H9 (cell line): ENCODE measurements at regions not wholly inside any gene's neighbourhood (a gene's known extent, or its start where the extent isn't known, plus 50 kb on each side); places are given as distances from the start of the nearest gene placed in this dataset.

Experiments
- DNase-seq: peaks from one replicate; pipeline ENCODE4 v3.0.0-alpha.2; 2017
- H2AFZ ChIP-seq: one replicate; pipeline ENCODE4 v1.6.1; 2013; ENCODE audit warnings: mild to moderate bottlenecking, low read length, control low read depth, moderate library complexity
- H2AK5ac ChIP-seq: 2 replicates; pipeline ENCODE4 v1.6.1; 2013; ENCODE audit warnings: low read length, control low read depth, mixed read lengths; ENCODE audit not compliant: insufficient read length
- H2BK120ac ChIP-seq: one replicate; pipeline ENCODE4 v1.6.1; 2013; ENCODE audit warnings: low read depth, mild to moderate bottlenecking, low read length, control low read depth, inconsistent platforms; ENCODE audit not compliant: poor library complexity, severe bottlenecking
- H2BK12ac ChIP-seq: 2 replicates; pipeline ENCODE4 v1.6.1; 2013; ENCODE audit warnings: low read length, control low read depth, mixed read lengths, low read depth; ENCODE audit not compliant: insufficient read length
- H2BK15ac ChIP-seq: 2 replicates; pipeline ENCODE4 v1.6.1; 2013; ENCODE audit warnings: low read depth, low read length, control low read depth
- H2BK20ac ChIP-seq: one replicate; pipeline ENCODE4 v1.6.1; 2013; ENCODE audit warnings: low read depth, mild to moderate bottlenecking, low read length, control low read depth, inconsistent platforms; ENCODE audit not compliant: poor library complexity, severe bottlenecking
- H2BK5ac ChIP-seq: 2 replicates; pipeline ENCODE4 v1.6.1; 2013; ENCODE audit warnings: low read length, control low read depth, mixed read lengths; ENCODE audit not compliant: insufficient read length
- H3K14ac ChIP-seq: 2 replicates; pipeline ENCODE4 v1.6.1; 2013; ENCODE audit warnings: low read length, control low read depth; ENCODE audit not compliant: insufficient read depth
- H3K18ac ChIP-seq: 2 replicates; pipeline ENCODE4 v1.6.1; 2013; ENCODE audit warnings: low read depth, mild to moderate bottlenecking, mixed read lengths, low read length, control low read depth; ENCODE audit not compliant: insufficient read length
- H3K23ac ChIP-seq: 2 replicates; pipeline ENCODE4 v1.6.1; 2013; ENCODE audit warnings: low read length, control low read depth, mixed read lengths, low read depth; ENCODE audit not compliant: insufficient read length
- H3K23me2 ChIP-seq: 2 replicates; pipeline ENCODE4 v1.6.1; 2013; ENCODE audit warnings: low read depth, mild to moderate bottlenecking, mixed read lengths, low read length, control low read depth; ENCODE audit not compliant: insufficient read length, poor library complexity, severe bottlenecking
- H3K27ac ChIP-seq: 2 replicates; pipeline ENCODE4 v1.5.1; 2013; ENCODE audit warnings: low read length, control low read depth, mixed read lengths, low read depth; ENCODE audit not compliant: insufficient read length
- H3K27me3 ChIP-seq: 2 replicates; pipeline ENCODE4 v1.6.1; 2013; ENCODE audit warnings: low read length, control low read depth, inconsistent platforms; ENCODE audit not compliant: insufficient read depth
- H3K4ac ChIP-seq: 2 replicates; pipeline ENCODE4 v1.6.1; 2013; ENCODE audit warnings: low read depth, mild to moderate bottlenecking, control low read depth, inconsistent platforms, low read length, moderate library complexity
- H3K4me1 ChIP-seq: 2 replicates; pipeline ENCODE4 v1.6.1; 2013; ENCODE audit warnings: low read length, control low read depth, inconsistent platforms; ENCODE audit not compliant: insufficient read depth
- H3K4me2 ChIP-seq: 2 replicates; pipeline ENCODE4 v1.6.1; 2013; ENCODE audit warnings: low read length, control low read depth, mixed read lengths; ENCODE audit not compliant: insufficient read length, insufficient read depth
- H3K56ac ChIP-seq: 2 replicates; pipeline ENCODE4 v1.6.1; 2013; ENCODE audit warnings: low read depth, mild to moderate bottlenecking, mixed read lengths, low read length, control low read depth; ENCODE audit not compliant: insufficient read length
- H3K79me1 ChIP-seq: 2 replicates; pipeline ENCODE4 v1.6.1; 2013; ENCODE audit warnings: low read depth, mild to moderate bottlenecking, moderate library complexity, low read length, control low read depth, inconsistent platforms; ENCODE audit not compliant: insufficient read depth, poor library complexity, severe bottlenecking
- H3K79me2 ChIP-seq: 2 replicates; pipeline ENCODE4 v1.6.1; 2013; ENCODE audit warnings: low read length, control low read depth, inconsistent platforms; ENCODE audit not compliant: insufficient read depth
- H3K9ac ChIP-seq: 2 replicates; pipeline ENCODE4 v1.6.1; 2013; ENCODE audit warnings: low read length, control low read depth, mixed read lengths; ENCODE audit not compliant: insufficient read length; ENCODE audit errors: extremely low read depth
- H3K9me3 ChIP-seq: one replicate; pipeline ENCODE4 v1.6.1; 2013; ENCODE audit warnings: low read depth, low read length, inconsistent platforms; ENCODE audit not compliant: control insufficient read depth
- H3T11ph ChIP-seq: one replicate; pipeline ENCODE4 v1.6.1; 2013; ENCODE audit warnings: mild to moderate bottlenecking, low read length, control low read depth, inconsistent platforms
- H4K20me1 ChIP-seq: one replicate; pipeline ENCODE4 v1.6.1; 2013; ENCODE audit not compliant: control insufficient read depth, insufficient read length, insufficient read depth
- H4K5ac ChIP-seq: 2 replicates; pipeline ENCODE4 v1.6.1; 2013; ENCODE audit warnings: low read depth, mild to moderate bottlenecking, mixed read lengths, low read length, control low read depth; ENCODE audit not compliant: insufficient read length
- H4K8ac ChIP-seq: replicated peaks from 2 replicates; pipeline ENCODE4 v1.6.1; 2013; ENCODE audit warnings: low read length, control low read depth, mixed read lengths, low read depth; ENCODE audit not compliant: insufficient read length
- H4K91ac ChIP-seq: 2 replicates; pipeline ENCODE4 v1.6.1; 2013; ENCODE audit warnings: low read depth, mild to moderate bottlenecking, moderate library complexity, mixed read lengths, low read length, control low read depth; ENCODE audit not compliant: insufficient read length
- H3K27ac Mint-ChIP-seq, 3 experiments: 2 replicates in 2 of 3; 3 replicates in 1 of 3; pipeline ENCODE4 v1.8.0; 2020 to 2021; ENCODE audit warnings: mixed read lengths in 3 of 3, mild to moderate bottlenecking in 1 of 3, moderate library complexity in 1 of 3
- H3K27me3 Mint-ChIP-seq: 2 replicates; pipeline ENCODE4 v1.8.0; 2021; ENCODE audit warnings: low read depth, mild to moderate bottlenecking, moderate library complexity, mixed read lengths
- H3K36me3 Mint-ChIP-seq, 3 experiments: 2 replicates in 2 of 3; 3 replicates in 1 of 3; pipeline ENCODE4 v1.8.0; 2020 to 2021; ENCODE audit warnings: low read depth in 3 of 3, mixed read lengths in 3 of 3; ENCODE audit not compliant: insufficient read depth in 1 of 3
- H3K4me1 Mint-ChIP-seq, 2 experiments: 2 replicates each; pipeline ENCODE4 v1.8.0; 2020; ENCODE audit warnings: mixed read lengths in 2 of 2
- H3K4me3 Mint-ChIP-seq, 2 experiments: 2 replicates in 1 of 2; 3 replicates in 1 of 2; pipeline ENCODE4 v1.8.0; 2020 to 2021; ENCODE audit warnings: mild to moderate bottlenecking in 2 of 2, mixed read lengths in 2 of 2, moderate library complexity in 1 of 2
- H3K9me3 Mint-ChIP-seq, 2 experiments: 2 replicates in 1 of 2; 3 replicates in 1 of 2; pipeline ENCODE4 v1.8.0; 2020; ENCODE audit warnings: mild to moderate bottlenecking in 2 of 2, mixed read lengths in 2 of 2, moderate library complexity in 1 of 2
- WGBS: extraction: QIAGEN DNeasy Blood & Tissue Kit; methylation state at CpG from one replicate; pipeline ENCODE4 v1.1.7; 2013; ENCODE audit warnings: missing lambda C conversion rate, low lambda C conversion rate, mixed read lengths; ENCODE audit not compliant: insufficient read length; ENCODE audit errors: extremely low coverage; 5-methylcytosine and 5-hydroxymethylcytosine counted together
- TF ChIP-seq, protein P1 (sequence below): fragments of 200-600 bp; sonication (generic); conservative IDR thresholded peaks from 3 replicates; pipeline ENCODE4 v1.8.0; 2021; ENCODE audit warnings: antibody characterized with exemption, mild to moderate bottlenecking

DNA sequence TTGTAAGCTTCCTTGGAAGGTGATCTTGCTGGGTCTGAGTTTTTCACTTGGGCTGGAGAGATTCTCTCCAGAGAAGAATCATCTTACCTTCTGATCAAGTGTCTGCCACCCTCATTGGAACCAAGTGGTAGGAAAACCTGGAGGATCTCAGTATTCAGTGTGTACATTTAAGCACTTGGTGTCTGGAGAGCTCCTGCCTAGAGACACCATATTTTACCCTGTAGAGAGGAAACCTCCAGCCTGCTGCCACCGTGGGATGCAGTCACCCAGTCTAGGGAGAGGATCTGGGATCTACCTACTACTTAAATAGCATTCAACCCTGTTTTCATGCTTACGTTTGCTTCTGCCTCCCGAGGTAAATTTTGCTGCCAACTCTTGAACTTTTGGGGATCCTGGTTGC is 274.3 kb downstream of the SV2B start:
- Histone ChIP-seq H3K56ac (no peak overlapping the region), H4K91ac (no peak overlapping the region), H3K9ac (no peak overlapping the region), H3K18ac (no peak overlapping the region), H3K79me2 (no peaks in the 10 kb centered on the region), H4K5ac (no peak overlapping the region), H2AFZ (no peak overlapping the region), H3K27me3 (no peaks in the 10 kb centered on the region), H2BK5ac (no peak overlapping the region), H2BK12ac (no peak overlapping the region), H3K4me1 (no peaks in the 10 kb centered on the region), H3K23ac (no peak overlapping the region), H2AK5ac (no peak overlapping the region), H3K27ac (no peak overlapping the region), H2BK120ac (no peak overlapping the region), H2BK20ac (no peak overlapping the region), H3K4ac (no peak overlapping the region), H3K14ac (no peak overlapping the region), H4K20me1 (no peaks in the 10 kb centered on the region), H3K9me3 (no peaks in the 10 kb centered on the region), H3K23me2 (no peaks in the 10 kb centered on the region), H3T11ph (no peak overlapping the region), H3K4me2 (no peak overlapping the region), H4K8ac (no peak overlapping the region), H3K79me1 (no peaks in the 10 kb centered on the region), H2BK15ac (no peak overlapping the region)
- TF ChIP-seq, protein P1, sequence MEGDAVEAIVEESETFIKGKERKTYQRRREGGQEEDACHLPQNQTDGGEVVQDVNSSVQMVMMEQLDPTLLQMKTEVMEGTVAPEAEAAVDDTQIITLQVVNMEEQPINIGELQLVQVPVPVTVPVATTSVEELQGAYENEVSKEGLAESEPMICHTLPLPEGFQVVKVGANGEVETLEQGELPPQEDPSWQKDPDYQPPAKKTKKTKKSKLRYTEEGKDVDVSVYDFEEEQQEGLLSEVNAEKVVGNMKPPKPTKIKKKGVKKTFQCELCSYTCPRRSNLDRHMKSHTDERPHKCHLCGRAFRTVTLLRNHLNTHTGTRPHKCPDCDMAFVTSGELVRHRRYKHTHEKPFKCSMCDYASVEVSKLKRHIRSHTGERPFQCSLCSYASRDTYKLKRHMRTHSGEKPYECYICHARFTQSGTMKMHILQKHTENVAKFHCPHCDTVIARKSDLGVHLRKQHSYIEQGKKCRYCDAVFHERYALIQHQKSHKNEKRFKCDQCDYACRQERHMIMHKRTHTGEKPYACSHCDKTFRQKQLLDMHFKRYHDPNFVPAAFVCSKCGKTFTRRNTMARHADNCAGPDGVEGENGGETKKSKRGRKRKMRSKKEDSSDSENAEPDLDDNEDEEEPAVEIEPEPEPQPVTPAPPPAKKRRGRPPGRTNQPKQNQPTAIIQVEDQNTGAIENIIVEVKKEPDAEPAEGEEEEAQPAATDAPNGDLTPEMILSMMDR = no peak
- Mint-ChIP-seq H3K9me3 (peaks cover 19 to 30% of the 10 kb centered on the region in 2 experiments), H3K27me3 (peaks cover 3% of the 10 kb centered on the region; the same call in 1 of the 2 replicates), H3K27ac (no peak overlapping the region), H3K36me3 (peaks cover 1 to 28% (median 6%) of the 10 kb centered on the region in 3 experiments; a peak in 4 of 7 replicates), H3K4me3 (no peak overlapping the region), H3K4me1 (peaks cover 2 to 5% of the 10 kb centered on the region in 2 experiments; a peak in 1 of 4 replicates)
- no CpG with 5 or more reads among the region's 3 CpGs for WGBS
- DNase-seq = no peak
